Neural cell (in vitro differentiated cells): ENCODE measurements at regions not wholly inside any gene's neighbourhood (a gene's known extent, or its start where the extent isn't known, plus 50 kb on each side); places are given as distances from the start of the nearest gene placed in this dataset.

ENCODE experiments used
- CTCF ChIP-seq: fragments of 450-650 bp; IDR thresholded peaks from 2 replicates; pipeline ENCODE4 v1.5.1; 2014; ENCODE audit warnings: antibody characterized with exemption, mild to moderate bottlenecking, moderate library complexity; ENCODE audit not compliant: poor library complexity, severe bottlenecking
- EZH2 ChIP-seq: fragments of 200-600, 300-800 bp; shearing (Covaris generic), sonication (generic); IDR thresholded peaks from 2 replicates; pipeline ENCODE4 v1.6.1; 2014; ENCODE audit warnings: antibody characterized with exemption, low read length, borderline replicate concordance, mild to moderate bottlenecking; ENCODE audit not compliant: insufficient read depth, poor library complexity, severe bottlenecking

- TF ChIP-seq CTCF (no peak), EZH2 (no peak)
Measured at GRCh38 chr21:35450830-35451229, 401.7 kb upstream of the RUNX1 start.
